Lower leg skin (tissue), 3 donors: ENCODE measurements at regions not wholly inside any gene's neighbourhood (a gene's known extent, or its start where the extent isn't known, plus 50 kb on each side); places are given as distances from the start of the nearest gene placed in this dataset.

Source experiments
- CTCF ChIP-seq, 3 donors: fragments of 450-650 bp; IDR thresholded peaks; one replicate each; pipeline ENCODE4 v1.5.1; 2016; ENCODE audit warnings: antibody characterized with exemption in 3 of 3, mild to moderate bottlenecking in 3 of 3, moderate library complexity in 2 of 3
- POLR2A ChIP-seq, 2 donors: fragments of 450-650 bp; IDR thresholded peaks; one replicate each; pipeline ENCODE4 v1.6.1; 2016 to 2017; ENCODE audit warnings: antibody characterized with exemption in 2 of 2, mild to moderate bottlenecking in 1 of 2, moderate library complexity in 1 of 2

- TF ChIP-seq CTCF (IDR thresholded peaks at IDR 0.05), result no peak
- no peak for TF ChIP-seq POLR2A (IDR thresholded peaks at IDR 0.05)
Observed at GRCh38 chr13:111861319-111861718, 205.6 kb upstream of the SOX1 start.
